PFSK-1 (cell line): ENCODE measurements at regions not wholly inside any gene's neighbourhood (a gene's known extent, or its start where the extent isn't known, plus 50 kb on each side); places are given as distances from the start of the nearest gene placed in this dataset.

Source experiments
- POLR2AphosphoS5 ChIP-seq: IDR thresholded peaks from 2 replicates; pipeline ENCODE4 v1.6.1; 2012; ENCODE audit warnings: low read depth, mild to moderate bottlenecking, control low read depth, low read length, moderate library complexity
- REST ChIP-seq, 2 experiments: IDR thresholded peaks; 2 replicates each; pipeline versions ENCODE4 v1.6.1 to v1.8.0; 2011 to 2012; ENCODE audit warnings: low read depth in 2 of 2, low read length in 2 of 2, control low read depth in 1 of 2, inconsistent platforms in 1 of 2, mild to moderate bottlenecking in 1 of 2, moderate library complexity in 1 of 2; ENCODE audit not compliant: insufficient read depth in 1 of 2
- SIN3A ChIP-seq: IDR thresholded peaks from 2 replicates; pipeline ENCODE4 v1.6.1; 2012; ENCODE audit warnings: mild to moderate bottlenecking, low read length, moderate library complexity, borderline replicate concordance; ENCODE audit not compliant: insufficient read depth
- TAF1 ChIP-seq: IDR thresholded peaks from 2 replicates; pipeline ENCODE4 v1.6.1; 2012; ENCODE audit warnings: low read length, control low read depth, borderline replicate concordance; ENCODE audit not compliant: insufficient read depth

- no peak for TF ChIP-seq SIN3A
- TF ChIP-seq POLR2AphosphoS5 = no peak
- TF ChIP-seq TAF1 = no peak
- TF ChIP-seq REST (IDR thresholded peaks at IDR 0.05; ENCODE audit: insufficient read depth in 1 of 2, low read depth in 2 of 2, low read length in 2 of 2) = no peak
Observed at GRCh38 chr13:29996316-29996715, 145.9 kb upstream of the UBL3 start.
